ENCODE measurements at regions not wholly inside any gene's neighbourhood (a gene's known extent, or its start where the extent isn't known, plus 50 kb on each side); places are given as distances from the start of the nearest gene placed in this dataset.

- TF ChIP-seq POLR2A (IDR thresholded peaks at IDR 0.05) (no peak), CTCF (IDR thresholded peaks at IDR 0.05) (no peak)
Observed at GRCh38 chr18:40907842-40908241, 1047.2 kb upstream of the PIK3C3 start.

Data from testis (tissue), 2 donors.